Left renal cortex interstitium (tissue), 4 donors: ENCODE measurements at regions not wholly inside any gene's neighbourhood (a gene's known extent, or its start where the extent isn't known, plus 50 kb on each side); places are given as distances from the start of the nearest gene placed in this dataset.

Experiments used
- DNase-seq, 4 donors: peaks; one replicate each; pipeline ENCODE4 v3.0.0-alpha.2; 2013; ENCODE audit warnings: low read depth in 4 of 4, low spot score in 2 of 4, missing footprints in 1 of 4

DNA sequence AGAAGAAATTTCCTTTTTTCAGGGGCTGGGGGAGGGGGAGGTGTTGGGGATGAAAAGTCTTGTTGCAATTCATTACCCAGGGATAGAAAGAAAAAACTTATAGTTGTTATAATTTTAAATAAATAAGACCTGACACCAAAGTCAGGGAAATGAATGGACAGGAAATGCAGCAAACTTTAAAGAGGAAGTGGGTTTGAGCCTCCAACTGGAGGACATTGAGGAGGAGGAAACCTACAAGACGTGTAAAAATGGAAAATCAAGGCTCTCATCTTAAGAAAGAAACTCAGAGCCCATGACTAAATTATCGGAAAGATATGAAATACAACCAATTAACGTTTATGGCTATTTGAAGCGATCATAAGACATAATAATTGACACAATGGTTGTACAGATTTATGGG, 54.4 kb downstream of the NIBAN1 start:
- DNase-seq = no peak

DNA sequence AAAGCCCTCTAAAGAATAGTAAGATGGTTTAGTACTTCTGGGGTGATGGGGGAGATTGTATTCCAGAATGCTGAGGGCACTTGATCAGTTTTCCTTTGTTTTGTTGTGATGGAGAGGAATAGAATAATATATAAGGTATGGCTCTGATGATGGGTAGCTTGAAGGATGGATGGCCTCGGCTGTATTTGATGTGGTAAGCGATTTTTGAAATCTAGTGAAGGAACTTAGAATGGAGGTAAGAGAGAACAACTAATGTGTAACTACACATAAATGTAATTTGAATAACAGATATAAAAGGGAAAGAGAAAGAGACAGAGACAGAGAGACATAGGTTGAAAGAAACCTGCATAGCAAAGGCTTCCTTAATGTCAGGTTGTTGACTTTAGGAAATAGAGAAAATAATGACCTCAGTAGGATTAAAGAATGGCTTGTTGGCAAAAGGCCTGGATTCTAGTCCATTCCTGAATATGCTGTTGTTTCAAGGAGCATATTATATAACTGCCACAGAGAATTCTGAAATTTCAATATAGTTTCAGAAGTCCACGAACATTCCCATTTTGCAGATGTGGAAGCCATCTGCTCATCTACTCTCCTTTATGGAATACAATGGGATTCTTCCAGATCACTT, 58.7 kb downstream of the NIBAN1 start:
- no peak for DNase-seq

DNA sequence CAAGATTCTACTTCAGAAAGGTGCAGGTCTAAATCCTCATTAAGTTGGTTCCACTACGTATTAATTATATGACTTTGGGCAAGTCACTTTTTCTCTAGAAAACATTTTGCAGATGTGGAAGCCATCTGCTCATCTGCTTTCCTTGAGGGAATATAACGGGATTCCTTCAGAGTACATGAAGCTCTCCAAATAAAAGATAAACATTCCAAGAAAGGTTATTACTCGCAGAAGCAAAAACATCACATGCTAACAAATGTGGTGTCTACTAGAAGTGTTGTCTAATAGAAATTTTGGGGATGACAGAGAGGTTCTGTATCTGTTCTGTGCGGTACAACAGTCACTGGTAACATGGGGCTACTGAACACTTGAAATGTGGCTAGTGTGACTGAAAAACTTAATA, 60.2 kb downstream of the NIBAN1 start:
- DNase-seq = no peak

DNA sequence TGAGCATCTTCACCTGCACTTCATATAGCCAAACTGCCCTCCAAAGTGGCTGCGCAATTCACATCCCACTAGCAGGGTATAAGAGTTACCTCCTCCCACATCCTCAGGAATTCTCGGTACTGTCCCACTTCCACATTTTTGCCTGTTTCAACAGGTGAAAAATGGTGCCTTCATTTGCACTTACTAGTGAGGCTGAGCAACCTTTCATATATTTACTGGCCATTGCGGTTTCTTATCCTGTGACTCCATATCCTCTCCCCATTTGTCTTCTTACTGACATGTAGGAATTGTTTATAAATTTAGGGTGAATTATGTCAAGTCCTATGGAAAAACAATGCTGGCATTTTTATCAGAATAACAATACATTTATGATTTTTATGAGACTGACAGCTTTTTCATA, 61.9 kb downstream of the NIBAN1 start:
- DNase-seq = no peak

DNA sequence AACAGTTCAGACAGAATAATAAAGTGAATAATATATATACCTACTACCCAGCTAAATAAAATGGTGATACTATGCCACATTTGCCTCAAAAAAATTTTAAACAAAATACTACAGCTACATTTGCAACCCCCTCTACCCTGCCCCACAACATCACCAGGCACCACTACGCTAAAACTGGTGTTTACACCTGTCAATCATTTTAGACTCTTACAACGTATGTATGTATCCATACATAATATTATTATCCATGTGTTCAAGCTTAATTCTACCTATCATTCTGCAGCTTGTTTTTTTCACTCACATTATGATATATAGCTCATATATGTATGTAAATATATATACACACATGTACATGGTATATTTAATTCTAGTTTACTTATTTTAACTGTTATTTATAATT, 62.5 kb downstream of the NIBAN1 start:
- no peak for DNase-seq

DNA sequence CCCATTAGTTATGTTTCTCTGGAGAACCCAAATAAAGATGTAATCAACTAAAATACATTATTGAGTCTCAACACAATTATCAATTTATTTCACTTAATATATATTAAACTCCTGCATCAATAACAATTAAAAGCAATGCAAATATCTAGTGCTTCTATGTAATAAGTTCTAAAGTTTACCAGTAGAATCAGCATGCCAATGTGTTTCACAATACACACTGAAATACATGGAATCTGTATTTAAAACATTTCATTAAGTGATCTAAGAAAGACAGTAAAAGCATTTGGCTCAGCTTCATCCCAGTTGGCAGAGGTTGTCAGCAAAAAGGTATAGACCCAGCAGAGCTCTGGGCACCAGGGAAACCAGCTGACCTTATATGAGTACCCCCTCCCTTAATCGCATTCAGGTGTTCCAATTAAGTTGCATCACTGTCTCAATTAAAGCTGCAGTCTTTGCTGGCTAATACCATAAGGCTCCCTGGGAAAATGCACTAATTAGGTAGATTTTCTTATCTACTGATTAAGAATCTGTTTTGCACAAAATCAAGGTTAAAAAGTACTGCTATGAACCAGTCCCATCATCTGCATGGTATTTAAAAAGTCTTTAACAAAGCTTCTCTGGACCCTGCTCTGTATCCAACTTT, 63.1 kb downstream of the NIBAN1 start:
- DNase-seq = no peak

DNA sequence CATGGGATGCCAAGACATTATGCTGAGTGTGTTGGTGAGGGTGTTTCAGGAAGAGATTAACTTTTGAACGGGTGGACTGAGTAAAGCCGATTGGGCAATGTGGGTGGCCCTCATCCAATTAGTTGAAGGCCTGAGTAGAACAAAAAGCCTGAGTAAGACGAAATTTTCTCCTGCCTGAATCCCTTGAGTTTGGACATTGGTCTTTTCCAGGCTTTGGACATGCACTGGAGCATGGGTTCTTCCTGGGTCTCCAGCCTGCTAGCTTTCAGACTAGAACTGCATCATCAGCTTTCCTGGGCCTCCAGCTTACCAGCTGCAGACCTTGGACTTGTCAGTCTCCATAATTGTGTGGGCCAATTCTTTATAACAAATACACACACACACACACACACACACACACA, 63.6 kb downstream of the NIBAN1 start:
- no peak for DNase-seq

DNA sequence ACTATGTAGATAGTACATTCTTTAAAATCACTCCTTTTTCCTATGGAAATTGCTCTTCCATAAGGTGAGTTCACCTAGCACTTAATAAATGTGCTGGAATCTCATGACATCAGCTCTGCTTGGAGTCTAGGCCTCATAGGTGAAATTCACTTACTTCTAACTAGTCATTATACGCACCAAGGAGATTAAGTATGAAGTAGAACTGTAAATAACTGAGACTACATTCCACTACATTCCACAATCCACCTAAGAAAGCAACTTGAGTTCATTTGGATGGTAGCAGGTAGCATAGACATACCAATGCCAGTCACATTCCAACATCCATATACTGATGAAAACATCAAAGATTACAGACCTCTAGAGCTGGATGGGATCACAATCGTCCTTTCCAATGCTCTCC, 64.3 kb downstream of the NIBAN1 start:
- DNase-seq = no peak

DNA sequence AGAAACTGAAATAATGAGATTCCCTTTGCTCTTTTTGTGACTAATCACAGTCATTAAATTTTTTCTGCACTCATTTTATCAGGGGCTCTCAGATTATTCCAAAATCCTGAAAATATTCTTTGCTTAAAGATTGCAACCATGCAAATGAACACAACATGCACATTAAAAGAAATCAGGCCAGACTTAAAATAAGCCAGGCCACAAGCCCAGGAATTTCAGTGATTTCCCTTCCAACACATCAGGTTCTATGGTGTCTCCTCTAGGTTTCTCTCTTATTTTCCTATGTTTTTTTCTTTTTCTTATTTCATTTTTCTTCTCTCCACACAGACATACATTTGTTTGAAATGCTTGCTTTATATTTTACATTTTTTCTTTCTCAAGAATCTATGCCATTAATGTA, 65.3 kb downstream of the NIBAN1 start:
- no peak for DNase-seq

DNA sequence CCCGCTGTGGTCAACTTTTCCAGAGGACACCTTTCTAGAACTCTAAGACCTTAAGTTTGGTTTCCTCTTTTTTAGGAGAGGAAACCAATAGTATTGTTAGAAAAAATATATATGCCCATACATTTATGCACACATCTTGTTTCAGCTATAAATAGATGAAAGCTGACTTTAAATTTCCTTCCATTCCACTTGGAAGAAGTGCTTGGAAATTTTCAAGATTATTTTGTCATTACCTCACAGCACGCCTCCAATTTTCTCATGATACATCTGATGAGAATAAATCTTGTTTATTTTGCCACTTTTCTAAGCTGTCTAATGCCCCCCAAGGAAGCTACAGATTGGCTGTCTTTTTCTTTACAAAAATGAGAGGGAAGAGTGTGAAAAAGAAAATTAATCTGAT, 65.8 kb downstream of the NIBAN1 start:
- no peak for DNase-seq

DNA sequence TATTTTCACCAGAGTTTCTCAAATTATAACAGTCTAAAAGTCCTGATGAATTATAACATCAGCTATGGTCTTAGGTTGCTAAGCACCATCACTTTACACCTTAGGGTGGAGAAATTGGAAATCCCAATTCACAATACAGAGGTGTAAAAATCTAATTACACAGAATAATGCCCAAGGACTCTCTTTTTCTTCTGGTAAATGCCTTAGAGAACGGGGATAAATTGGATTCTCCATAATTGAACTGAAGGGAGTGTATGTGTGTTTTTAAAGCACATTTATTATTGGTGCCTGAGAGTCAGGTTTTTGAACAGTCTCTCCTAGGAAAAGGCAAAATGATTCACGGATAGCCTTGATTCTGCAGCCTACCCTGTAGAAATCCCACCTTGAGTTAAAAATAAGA, 66.8 kb downstream of the NIBAN1 start:
- DNase-seq = no peak

DNA sequence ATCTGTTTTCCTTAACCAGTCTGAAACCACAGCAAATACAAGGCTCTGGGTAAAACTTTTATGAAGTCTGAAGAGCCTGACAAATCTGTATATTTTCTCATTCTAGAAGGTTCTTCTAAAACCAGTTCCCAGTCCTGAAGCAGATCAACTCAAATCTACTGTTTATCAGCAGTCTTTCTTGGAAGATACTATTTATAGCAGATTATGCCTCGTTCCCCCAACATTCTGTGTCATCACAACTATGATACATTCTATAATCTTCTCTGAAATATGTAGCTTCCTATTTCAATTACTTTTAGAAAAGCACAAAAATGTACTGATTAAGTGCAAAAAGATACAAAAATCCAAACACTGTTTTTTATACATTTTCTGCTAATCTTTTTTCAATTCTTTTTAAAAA, 67.5 kb downstream of the NIBAN1 start:
- DNase-seq = no peak

DNA sequence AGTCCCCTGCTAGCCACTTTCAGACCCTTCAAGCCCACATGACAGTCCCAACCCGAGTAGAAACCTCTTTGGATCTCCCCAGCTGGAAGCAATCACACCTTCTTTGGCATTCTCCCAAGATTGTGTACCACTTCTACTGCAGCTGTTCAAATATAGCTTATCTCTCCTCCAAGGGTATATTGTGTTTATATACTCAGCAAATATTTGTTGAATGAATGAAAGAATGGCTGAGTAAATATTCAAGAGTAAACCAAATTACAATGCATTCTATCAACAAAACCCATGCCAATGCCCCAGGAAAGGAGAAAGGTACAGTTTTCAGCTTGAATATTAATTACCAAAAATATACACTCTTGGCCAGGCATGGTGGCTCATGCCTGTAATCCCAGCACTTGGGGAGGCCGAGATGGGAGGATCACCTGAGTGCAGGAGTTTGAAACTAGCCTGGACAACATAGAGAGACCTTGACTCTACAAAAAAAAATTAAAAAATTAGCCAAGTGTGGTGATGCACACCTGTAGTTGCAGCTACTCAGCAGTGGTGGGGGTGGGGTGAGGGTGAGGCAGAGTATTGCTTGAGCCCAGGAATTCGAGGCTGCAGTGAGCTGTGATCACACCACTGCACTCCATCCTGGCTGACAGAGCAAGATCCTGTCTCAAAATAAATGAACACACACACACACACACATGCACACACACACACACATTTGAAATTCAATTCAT, 68.5 kb downstream of the NIBAN1 start:
- no peak for DNase-seq

DNA sequence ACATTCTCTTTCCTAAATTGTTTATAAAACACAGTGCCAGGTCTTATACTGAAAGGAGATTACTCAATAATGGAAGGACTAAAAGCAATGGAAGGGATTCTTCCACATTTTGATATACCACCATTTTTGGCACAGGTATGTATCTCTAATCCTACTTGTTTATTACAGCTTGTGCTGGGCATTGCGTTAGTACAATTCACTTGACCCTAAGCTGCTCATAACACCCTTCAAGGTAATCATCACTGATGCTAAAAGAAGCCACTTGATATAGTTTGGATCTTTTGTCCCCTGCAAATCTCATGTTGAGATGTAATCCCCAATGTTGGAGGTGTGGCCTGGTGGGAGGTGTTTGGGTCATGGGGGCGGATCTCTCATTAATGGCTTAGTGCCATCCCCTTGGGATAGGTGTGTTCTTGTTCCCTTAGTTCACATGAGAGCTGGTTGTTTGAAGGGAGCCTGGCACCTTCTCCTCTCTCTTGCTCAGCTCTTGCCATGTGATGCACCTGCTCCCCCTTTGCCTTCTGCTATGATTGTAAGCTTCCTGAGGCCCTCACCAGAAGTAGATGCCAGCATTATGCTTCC, 71.1 kb downstream of the NIBAN1 start:
- no peak for DNase-seq

DNA sequence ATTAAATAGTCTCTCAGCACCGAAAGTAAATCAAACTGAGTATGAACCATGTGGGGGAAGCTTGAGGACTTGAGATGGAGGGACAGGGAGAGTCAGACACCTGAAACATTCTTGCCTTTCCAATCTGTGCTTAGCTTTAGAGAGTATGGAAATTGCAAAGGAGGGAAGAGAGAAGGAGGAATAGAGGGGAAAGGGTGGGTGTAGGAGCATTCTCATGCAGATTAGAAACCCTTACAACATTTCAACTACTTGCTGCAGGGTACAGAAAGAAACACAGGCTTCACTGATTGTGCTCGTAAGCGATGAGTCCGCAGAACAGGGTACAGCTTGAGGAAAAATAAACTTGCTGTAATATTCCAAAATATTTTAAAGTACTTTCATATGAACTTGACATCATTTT, 73.8 kb downstream of the NIBAN1 start:
- DNase-seq = no peak

DNA sequence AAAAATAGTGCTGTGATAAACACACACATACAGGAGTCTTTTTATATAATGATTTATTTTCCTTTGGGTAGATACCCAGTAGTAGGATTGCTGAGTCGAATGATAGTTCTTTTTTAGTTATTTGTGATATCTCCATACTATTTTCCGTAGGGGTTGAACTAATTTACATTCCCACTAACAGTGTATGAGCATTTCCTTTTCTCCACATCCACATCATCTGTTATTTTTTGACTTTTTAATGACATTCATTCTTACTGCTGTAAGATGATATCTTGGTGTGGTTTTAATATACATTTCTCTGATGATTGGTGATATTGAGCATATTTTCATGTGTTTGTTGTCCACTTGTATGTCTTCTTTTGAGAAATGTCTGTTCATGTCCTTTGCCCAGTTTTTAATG, 78.3 kb downstream of the NIBAN1 start:
- no peak for DNase-seq

DNA sequence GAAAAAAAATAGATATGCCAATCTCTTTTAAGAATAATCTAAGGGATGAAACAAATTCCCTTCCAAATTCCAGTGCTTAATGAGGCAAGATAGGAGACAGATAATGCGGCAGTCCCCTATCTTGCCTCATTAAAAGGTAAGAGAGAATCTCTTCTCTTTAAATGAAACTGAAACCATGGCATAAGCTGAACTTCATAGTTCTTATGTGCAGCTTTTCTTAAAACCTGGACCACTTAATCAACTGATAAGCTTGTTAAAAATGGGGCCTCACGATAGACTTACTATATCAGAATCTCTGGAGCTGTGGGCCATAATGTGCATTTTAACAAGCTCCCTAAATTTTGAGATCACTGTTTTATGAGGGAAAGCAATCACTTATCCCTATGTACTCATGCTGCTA, 79.2 kb downstream of the NIBAN1 start:
- DNase-seq = no peak

DNA sequence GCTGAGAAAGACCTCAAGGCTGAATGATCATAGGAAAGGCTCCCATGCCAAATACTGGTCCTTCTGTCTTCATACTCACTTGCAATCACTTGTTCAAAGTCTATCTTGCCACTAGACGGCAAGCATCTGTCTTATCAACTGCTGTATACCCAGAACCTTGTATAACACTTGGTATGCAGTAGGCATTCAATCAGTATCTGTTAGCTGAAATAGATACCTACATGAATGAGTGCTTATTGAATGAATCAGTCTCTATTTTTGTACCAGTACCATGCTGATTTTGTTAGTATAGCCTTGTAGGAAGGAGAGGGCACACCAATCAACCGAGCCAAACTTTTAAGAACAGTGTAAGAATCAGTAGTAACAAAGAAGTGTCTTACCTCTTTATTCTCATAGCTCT, 80.6 kb downstream of the NIBAN1 start:
- no peak for DNase-seq

DNA sequence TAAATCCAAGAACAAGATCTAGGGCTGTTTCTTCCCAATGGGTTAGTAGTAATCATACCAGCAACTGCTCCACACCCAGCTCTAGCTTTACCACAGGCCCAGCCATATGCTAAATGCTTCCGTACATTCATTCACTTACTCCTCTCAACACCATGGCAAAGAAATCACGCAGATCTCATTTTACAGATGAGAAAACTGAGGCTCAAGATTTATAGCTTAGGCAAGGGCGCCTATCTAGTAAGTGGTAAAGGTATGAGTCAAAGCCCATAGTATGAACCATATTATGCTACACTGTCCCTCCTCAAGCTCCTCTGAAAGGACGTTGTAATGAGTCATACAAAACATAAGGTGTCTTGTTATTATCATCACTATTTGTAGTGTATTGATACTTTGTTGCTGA, 82.2 kb downstream of the NIBAN1 start:
- no peak for DNase-seq

DNA sequence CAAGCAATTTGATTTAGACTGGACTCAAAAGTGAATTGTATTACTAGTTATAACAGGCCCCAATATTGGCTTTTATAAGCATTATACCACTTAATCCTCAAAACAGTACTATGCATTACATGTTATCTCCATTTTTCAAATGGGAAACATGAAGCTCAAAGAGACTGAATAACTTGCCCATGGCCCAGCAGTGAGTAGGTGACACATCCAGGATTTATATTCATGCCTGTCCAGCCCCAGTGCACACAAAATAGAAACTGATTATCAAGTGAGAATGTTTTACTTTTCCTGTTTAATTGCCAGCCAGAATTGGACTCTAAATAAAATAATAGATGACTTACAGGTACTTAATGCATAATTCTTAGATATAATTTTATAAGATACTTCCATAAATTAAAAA, 82.9 kb downstream of the NIBAN1 start:
- no peak for DNase-seq

DNA sequence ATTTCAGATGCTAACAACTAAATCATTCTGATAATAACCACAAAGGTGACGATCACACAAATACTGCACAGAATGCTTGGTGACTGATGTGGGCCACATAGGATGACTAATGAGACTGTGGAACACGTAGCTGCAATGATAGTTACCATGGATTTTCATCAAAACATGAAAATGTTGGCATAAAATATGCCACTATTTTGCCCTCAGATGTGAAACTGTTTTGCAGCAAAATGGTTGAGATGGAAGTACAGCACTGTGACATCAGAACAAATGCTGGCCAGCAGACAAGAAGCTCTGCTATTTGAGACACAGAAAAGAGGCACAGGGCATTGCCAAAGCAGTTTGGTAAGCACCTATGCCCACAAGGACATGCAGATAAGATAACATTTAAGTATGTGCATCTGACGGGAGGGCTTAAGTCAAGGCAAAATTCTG, 83.8 kb downstream of the NIBAN1 start:
- no peak for DNase-seq

DNA sequence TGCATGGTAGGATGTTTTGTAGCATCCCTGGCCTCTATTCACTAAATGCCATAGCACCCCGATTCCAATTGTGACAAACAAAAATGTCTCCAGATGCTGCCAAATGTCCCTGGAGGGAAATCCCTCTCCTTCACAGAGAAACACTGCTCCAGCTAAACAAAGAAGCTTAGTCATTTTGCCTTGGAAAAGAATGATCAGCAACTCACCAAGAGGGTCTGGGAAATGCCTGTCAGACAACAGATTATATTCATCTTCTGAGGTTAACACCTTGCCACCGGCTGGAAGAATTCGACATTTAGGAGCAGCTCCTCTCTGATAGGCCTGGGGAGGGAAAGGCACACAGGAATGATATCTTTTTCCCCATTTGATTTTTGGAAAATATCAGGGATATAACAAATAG, 84.4 kb downstream of the NIBAN1 start:
- DNase-seq = no peak
